ENCODE measurements at regions not wholly inside any gene's neighbourhood (a gene's known extent, or its start where the extent isn't known, plus 50 kb on each side); places are given as distances from the start of the nearest gene placed in this dataset.

DNA sequence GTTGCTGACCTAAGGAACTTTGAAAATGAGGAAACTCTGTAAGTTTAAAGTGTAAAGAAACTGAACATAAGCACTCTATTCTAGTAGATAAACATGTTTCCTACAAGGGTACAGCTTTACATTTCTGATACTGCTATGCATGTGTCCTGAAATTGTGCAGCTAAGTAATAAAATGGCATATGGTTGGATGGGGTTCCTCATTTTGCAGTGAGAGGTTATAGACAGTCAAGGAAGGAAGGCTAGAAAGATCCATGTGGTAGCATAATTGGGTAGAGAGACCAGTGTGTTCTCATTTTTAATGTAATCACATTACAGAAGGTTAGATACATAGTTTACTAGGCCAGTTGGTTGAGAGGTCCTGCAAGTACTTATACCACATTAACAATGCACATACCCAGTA, 477.0 kb downstream of the TMEM121 start:
- TF ChIP-seq, protein P1, sequence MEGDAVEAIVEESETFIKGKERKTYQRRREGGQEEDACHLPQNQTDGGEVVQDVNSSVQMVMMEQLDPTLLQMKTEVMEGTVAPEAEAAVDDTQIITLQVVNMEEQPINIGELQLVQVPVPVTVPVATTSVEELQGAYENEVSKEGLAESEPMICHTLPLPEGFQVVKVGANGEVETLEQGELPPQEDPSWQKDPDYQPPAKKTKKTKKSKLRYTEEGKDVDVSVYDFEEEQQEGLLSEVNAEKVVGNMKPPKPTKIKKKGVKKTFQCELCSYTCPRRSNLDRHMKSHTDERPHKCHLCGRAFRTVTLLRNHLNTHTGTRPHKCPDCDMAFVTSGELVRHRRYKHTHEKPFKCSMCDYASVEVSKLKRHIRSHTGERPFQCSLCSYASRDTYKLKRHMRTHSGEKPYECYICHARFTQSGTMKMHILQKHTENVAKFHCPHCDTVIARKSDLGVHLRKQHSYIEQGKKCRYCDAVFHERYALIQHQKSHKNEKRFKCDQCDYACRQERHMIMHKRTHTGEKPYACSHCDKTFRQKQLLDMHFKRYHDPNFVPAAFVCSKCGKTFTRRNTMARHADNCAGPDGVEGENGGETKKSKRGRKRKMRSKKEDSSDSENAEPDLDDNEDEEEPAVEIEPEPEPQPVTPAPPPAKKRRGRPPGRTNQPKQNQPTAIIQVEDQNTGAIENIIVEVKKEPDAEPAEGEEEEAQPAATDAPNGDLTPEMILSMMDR (IDR thresholded peaks at IDR 0.05; ENCODE audit: low read depth, low read length, poor library complexity, severe bottlenecking): no peak
- no peak for TF ChIP-seq EZH2phosphoT487 (IDR thresholded peaks at IDR 0.05; ENCODE audit: borderline replicate concordance, low read length)

All from DOHH2 (cell line).